Hindlimb muscle (tissue), 1 donor: ENCODE measurements at regions not wholly inside any gene's neighbourhood (a gene's known extent, or its start where the extent isn't known, plus 50 kb on each side); places are given as distances from the start of the nearest gene placed in this dataset.
"Not testable (repeated sequence)": the region's sequence is repeated elsewhere in the genome, so short reads cannot be mapped to it uniquely, and the experiment has no call there.

Experiments
- DNase-seq: peaks from one replicate; pipeline ENCODE4 v3.0.0-alpha.2; 2013

GRCh38 chr10:36440539-36440938, 684.9 kb upstream of the ANKRD30A start:
- no peak for DNase-seq

GRCh38 chr10:36437367-36437766, 688.0 kb upstream of the ANKRD30A start:
- no peak for DNase-seq

- DNase-seq: no peak
These were observed 696.9 kb upstream of the ANKRD30A start for GRCh38 chr10:36428507-36428906.

GRCh38 chr10:36425131-36425797, 700.1 kb upstream of the ANKRD30A start:
- peak; percentile 78 for DNase-seq

- DNase-seq: no peak
These were observed 700.9 kb upstream of the ANKRD30A start for GRCh38 chr10:36424502-36424901.

GRCh38 chr10:36423821-36424248, 701.6 kb upstream of the ANKRD30A start:
- DNase-seq: no peak

GRCh38 chr10:36421992-36422391, 703.4 kb upstream of the ANKRD30A start:
- peak; percentile 66 for DNase-seq

GRCh38 chr10:36416513-36416912, 708.9 kb upstream of the ANKRD30A start:
- DNase-seq: no peak

- no peak for DNase-seq
These were observed 712.5 kb upstream of the ANKRD30A start for GRCh38 chr10:36412942-36413341.

GRCh38 chr10:36400238-36400637, 725.2 kb upstream of the ANKRD30A start:
- DNase-seq: not testable (repeated sequence)

GRCh38 chr10:36393801-36394200, 731.6 kb upstream of the ANKRD30A start:
- no peak for DNase-seq

GRCh38 chr10:36391405-36391804, 734.0 kb upstream of the ANKRD30A start:
- no peak for DNase-seq

GRCh38 chr10:36390221-36390620, 735.2 kb upstream of the ANKRD30A start:
- DNase-seq: no peak

- DNase-seq: no peak
These were observed 737.2 kb upstream of the ANKRD30A start for GRCh38 chr10:36388166-36388565.

- DNase-seq: no peak
These were observed 739.7 kb upstream of the ANKRD30A start for GRCh38 chr10:36385693-36386092.

GRCh38 chr10:36383349-36383748, 741.3 kb upstream of the FZD8 start:
- DNase-seq: no peak

GRCh38 chr10:36381748-36382147, 739.7 kb upstream of the FZD8 start:
- DNase-seq: no peak

- DNase-seq: no peak
These were observed 738.4 kb upstream of the FZD8 start for GRCh38 chr10:36380538-36380937.

- DNase-seq: no peak
These were observed 733.0 kb upstream of the FZD8 start for GRCh38 chr10:36375107-36375506.

- DNase-seq: no peak
These were observed 731.5 kb upstream of the FZD8 start for GRCh38 chr10:36373424-36374096.

- no peak for DNase-seq
These were observed 725.3 kb upstream of the FZD8 start for GRCh38 chr10:36367362-36367761.

- DNase-seq: no peak
These were observed 724.7 kb upstream of the FZD8 start for GRCh38 chr10:36366843-36367242.

GRCh38 chr10:36366065-36366464, 724.0 kb upstream of the FZD8 start:
- DNase-seq: no peak

GRCh38 chr10:36362257-36362656, 720.2 kb upstream of the FZD8 start:
- DNase-seq: no peak
